HG03025 (cell line): ENCODE measurements at regions not wholly inside any gene's neighbourhood (a gene's known extent, or its start where the extent isn't known, plus 50 kb on each side); places are given as distances from the start of the nearest gene placed in this dataset.
"Not testable (repeated sequence)": the region's sequence is repeated elsewhere in the genome, so short reads cannot be mapped to it uniquely, and the experiment has no call there.

Source experiments
- ATAC-seq: cut with Tn5 transposase; IDR thresholded peaks from one replicate; pipeline ENCODE4 v1.9.1; 2021; ENCODE audit warnings: mild to moderate bottlenecking, moderate library complexity; ENCODE audit not compliant: unreplicated experiment, low FRiP score

DNA sequence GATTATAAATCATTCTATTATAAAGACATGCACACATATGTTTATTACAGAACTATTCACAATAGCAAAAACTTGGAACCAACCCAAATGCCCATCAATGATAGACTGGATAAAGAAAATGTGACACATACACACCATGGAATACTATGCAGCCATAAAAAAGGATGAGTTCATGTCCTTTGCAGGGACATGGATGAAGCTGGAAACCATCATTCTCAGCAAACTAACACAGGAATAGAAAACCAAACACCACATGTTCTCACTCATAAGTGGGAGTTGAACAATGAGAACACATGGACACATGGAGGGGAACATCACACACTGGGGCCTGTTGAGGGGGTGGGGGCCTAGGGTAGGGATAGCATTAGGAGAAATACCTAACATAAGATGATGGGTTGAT lies 168.4 kb downstream of the ZNF648 start:
- not testable (repeated sequence) for ATAC-seq

DNA sequence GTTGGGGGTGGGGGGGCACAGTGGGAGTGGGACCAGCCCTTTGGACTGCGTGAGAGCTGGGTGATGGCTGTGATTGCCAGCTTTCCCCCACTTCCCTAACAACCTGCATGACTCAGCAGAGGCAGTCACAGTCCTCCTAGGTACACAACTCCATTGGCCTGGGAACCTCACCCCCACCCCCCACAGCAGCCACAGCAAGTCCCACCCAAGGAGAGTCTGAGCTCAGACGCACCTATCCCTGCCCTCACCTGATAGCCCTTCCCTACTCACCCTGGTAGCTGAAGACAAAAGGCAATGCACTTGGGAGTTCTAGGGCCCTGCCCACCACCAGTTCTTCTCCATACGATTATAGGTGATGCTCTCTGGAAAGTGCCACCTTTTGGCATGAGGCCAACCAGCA lies 188.9 kb downstream of the ZNF648 start:
- ATAC-seq: no peak

DNA sequence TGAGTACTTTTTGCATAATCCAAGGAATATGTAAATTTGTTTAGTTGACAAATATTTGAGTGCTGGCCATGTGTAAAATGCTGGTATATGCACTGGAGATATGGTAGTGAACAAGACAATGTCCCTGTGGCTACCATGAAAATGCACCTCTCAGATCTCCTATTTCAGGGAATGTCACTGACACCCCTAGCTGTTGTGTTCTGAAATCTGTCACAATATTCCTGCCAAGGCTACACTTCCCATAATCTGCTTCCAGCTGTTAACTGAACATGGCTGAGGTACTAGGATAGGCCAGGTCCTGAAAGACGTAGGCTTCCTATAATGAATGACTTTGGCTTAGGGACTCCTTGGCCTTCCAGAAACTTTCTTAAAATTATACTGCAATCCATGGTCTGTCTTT lies 197.8 kb downstream of the ZNF648 start:
- no peak for ATAC-seq

DNA sequence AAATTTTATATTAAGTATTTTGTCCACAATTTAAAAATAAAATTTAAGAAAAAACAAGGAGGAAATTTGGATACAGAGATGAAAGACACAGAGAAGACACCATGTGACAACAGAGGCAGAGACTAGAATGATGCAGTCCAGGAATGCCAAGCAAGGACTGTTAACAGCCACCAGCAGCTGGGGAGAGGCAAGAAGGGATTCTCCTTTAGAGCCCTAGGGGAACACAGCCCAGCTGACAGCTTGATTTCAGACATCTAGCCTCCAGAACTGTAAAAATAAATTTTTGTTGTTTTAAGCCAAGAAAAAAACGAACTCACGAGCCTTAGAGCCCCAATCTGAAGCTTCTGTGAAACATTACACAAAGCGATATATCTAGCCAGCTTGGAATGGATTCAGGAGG lies 198.5 kb downstream of the ZNF648 start:
- ATAC-seq: no peak

DNA sequence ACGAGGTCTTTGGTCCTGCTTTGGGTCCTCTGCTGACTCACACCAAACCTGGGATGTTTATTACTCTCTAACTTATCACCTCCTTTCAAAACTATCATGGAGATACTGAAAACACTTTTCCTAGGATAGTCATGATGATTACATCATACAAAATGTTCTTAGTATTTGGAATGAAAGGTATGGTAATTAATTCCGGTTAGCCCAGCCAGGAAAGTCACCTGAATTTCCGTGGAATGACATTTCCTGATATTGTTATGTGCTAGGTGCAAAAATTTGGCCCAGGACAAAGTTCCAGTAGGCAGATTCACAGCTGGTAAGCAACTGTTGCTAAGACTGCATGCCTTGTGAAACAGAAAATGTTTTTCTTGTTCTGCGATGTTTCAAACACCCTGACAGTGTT lies 203.4 kb downstream of the ZNF648 start:
- no peak for ATAC-seq
